Panc1 (cell line): ENCODE measurements at regions not wholly inside any gene's neighbourhood (a gene's known extent, or its start where the extent isn't known, plus 50 kb on each side); places are given as distances from the start of the nearest gene placed in this dataset.

Experiments
- POLR2AphosphoS5 ChIP-seq: IDR thresholded peaks from 2 replicates; pipeline ENCODE4 v1.6.1; 2012; ENCODE audit warnings: mild to moderate bottlenecking, low read depth, low read length, moderate library complexity
- TF ChIP-seq, protein P1 (sequence below): fragments of 450-650 bp; IDR thresholded peaks from 2 replicates; pipeline ENCODE4 v1.5.1; 2017; ENCODE audit warnings: mild to moderate bottlenecking
- TF ChIP-seq, protein P2 (sequence below), 2 experiments: IDR thresholded peaks; 2 replicates each; pipeline ENCODE4 v1.6.1; 2011 to 2012; ENCODE audit warnings: low read depth in 2 of 2, control low read depth in 1 of 2, low read length in 1 of 2, mild to moderate bottlenecking in 1 of 2, moderate library complexity in 1 of 2; ENCODE audit not compliant: insufficient read depth in 1 of 2

DNA sequence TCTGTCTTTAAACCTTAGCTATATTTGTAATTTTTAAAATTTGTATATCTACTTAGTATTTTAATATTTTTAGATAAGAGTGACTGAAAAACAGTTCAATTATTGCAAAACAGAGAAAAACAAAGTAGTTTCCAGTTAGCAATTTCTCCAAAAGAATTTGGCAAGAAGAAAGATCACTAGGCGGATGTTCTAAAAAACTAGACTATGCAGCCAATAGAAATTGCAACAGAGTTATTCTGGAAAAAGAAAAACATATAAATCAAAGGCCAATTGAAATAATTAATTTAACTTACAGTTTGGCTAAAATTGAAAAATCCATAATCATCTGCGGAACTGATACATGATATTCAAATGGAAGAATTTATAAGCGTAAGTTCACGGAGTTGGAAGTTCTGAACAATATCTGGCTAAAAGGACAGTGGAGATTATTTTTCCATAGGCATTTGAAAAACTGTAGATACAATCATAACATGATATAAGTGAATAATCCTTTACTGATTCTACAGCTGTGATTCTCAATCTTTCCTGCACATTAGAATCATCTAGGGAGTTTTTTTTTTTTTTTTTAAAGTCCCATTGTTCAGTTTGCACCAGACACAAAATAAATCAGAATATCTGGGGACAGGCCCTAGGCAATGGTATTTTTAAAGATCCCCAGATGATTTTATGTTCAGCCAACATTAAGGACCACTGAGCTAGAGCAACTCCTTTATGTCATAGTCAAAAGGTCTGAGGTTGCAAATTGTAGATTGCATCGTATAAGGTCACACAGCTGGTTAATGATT lies 605.1 kb upstream of the DAB2 start:
- no peak for TF ChIP-seq POLR2AphosphoS5
- TF ChIP-seq, protein P1, sequence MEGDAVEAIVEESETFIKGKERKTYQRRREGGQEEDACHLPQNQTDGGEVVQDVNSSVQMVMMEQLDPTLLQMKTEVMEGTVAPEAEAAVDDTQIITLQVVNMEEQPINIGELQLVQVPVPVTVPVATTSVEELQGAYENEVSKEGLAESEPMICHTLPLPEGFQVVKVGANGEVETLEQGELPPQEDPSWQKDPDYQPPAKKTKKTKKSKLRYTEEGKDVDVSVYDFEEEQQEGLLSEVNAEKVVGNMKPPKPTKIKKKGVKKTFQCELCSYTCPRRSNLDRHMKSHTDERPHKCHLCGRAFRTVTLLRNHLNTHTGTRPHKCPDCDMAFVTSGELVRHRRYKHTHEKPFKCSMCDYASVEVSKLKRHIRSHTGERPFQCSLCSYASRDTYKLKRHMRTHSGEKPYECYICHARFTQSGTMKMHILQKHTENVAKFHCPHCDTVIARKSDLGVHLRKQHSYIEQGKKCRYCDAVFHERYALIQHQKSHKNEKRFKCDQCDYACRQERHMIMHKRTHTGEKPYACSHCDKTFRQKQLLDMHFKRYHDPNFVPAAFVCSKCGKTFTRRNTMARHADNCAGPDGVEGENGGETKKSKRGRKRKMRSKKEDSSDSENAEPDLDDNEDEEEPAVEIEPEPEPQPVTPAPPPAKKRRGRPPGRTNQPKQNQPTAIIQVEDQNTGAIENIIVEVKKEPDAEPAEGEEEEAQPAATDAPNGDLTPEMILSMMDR = no peak
- TF ChIP-seq, protein P2, sequence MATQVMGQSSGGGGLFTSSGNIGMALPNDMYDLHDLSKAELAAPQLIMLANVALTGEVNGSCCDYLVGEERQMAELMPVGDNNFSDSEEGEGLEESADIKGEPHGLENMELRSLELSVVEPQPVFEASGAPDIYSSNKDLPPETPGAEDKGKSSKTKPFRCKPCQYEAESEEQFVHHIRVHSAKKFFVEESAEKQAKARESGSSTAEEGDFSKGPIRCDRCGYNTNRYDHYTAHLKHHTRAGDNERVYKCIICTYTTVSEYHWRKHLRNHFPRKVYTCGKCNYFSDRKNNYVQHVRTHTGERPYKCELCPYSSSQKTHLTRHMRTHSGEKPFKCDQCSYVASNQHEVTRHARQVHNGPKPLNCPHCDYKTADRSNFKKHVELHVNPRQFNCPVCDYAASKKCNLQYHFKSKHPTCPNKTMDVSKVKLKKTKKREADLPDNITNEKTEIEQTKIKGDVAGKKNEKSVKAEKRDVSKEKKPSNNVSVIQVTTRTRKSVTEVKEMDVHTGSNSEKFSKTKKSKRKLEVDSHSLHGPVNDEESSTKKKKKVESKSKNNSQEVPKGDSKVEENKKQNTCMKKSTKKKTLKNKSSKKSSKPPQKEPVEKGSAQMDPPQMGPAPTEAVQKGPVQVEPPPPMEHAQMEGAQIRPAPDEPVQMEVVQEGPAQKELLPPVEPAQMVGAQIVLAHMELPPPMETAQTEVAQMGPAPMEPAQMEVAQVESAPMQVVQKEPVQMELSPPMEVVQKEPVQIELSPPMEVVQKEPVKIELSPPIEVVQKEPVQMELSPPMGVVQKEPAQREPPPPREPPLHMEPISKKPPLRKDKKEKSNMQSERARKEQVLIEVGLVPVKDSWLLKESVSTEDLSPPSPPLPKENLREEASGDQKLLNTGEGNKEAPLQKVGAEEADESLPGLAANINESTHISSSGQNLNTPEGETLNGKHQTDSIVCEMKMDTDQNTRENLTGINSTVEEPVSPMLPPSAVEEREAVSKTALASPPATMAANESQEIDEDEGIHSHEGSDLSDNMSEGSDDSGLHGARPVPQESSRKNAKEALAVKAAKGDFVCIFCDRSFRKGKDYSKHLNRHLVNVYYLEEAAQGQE (IDR thresholded peaks at IDR 0.05; ENCODE audit: insufficient read depth in 1 of 2, low read depth in 2 of 2, low read length in 1 of 2) = no peak
